ENCODE measurements at regions not wholly inside any gene's neighbourhood (a gene's known extent, or its start where the extent isn't known, plus 50 kb on each side); places are given as distances from the start of the nearest gene placed in this dataset.

- no peak for TF ChIP-seq CTCF (IDR thresholded peaks at IDR 0.05; ENCODE audit: insufficient read depth, low read length, poor library complexity, severe bottlenecking)
- TF ChIP-seq EZH2phosphoT487 (conservative IDR thresholded peaks at IDR 0.05; ENCODE audit: low read length) = no peak
These were observed 276.9 kb upstream of the CHAC2 start for GRCh38 chr2:53490659-53491058.

Data from SU-DHL-6 (cell line).